ENCODE measurements at regions not wholly inside any gene's neighbourhood (a gene's known extent, or its start where the extent isn't known, plus 50 kb on each side); places are given as distances from the start of the nearest gene placed in this dataset.

GRCh38 chr5:16005225-16005624 is 174.4 kb downstream of the MARCHF11 start:
- Histone ChIP-seq H3K79me2 (ENCODE audit: control insufficient read depth, low read length) (no peaks in the 10 kb centered on the region), H3K27me3 (ENCODE audit: control insufficient read depth, low read length) (no peaks in the 10 kb centered on the region), H3K4me2 (ENCODE audit: low read length) (no peak overlapping the region), H3K4me1 (ENCODE audit: control insufficient read depth, low read length) (peaks cover 5% of the 10 kb centered on the region; the same call in 1 of the 2 replicates), H3K36me3 (ENCODE audit: control insufficient read depth, low read length) (no peaks in the 10 kb centered on the region), H3K4me3 (ENCODE audit: low read length) (no peak overlapping the region), H3F3A (ENCODE audit: control insufficient read depth, insufficient read depth) (no peaks in the 10 kb centered on the region), H3K9me3 (ENCODE audit: control insufficient read depth, insufficient read depth, low read length) (peaks cover 7% of the 10 kb centered on the region), H3K9me2 (replicated peaks; ENCODE audit: control insufficient read depth, low read length) (no peaks in the 10 kb centered on the region), H3K27ac (ENCODE audit: low read depth, low read length) (no peak overlapping the region), H4K20me1 (ENCODE audit: control insufficient read depth, insufficient read depth, low read depth, low read length) (no peaks in the 10 kb centered on the region)
- no peak for TF ChIP-seq EZH2phosphoT487 (IDR thresholded peaks at IDR 0.05; ENCODE audit: borderline replicate concordance, low read length)
- no peak for TF ChIP-seq CTCF (IDR thresholded peaks at IDR 0.05; ENCODE audit: low read depth, low read length, poor library complexity, severe bottlenecking)

- Histone ChIP-seq H3K79me2 (ENCODE audit: control insufficient read depth, low read length) (no peaks in the 10 kb centered on the region), H3K4me2 (ENCODE audit: low read length) (no peak overlapping the region), H3K36me3 (ENCODE audit: control insufficient read depth, low read length) (no peaks in the 10 kb centered on the region), H3F3A (ENCODE audit: control insufficient read depth, insufficient read depth) (no peaks in the 10 kb centered on the region), H3K27ac (ENCODE audit: low read depth, low read length) (no peak overlapping the region), H3K9me2 (replicated peaks; ENCODE audit: control insufficient read depth, low read length) (no peaks in the 10 kb centered on the region), H3K27me3 (ENCODE audit: control insufficient read depth, low read length) (no peaks in the 10 kb centered on the region), H4K20me1 (ENCODE audit: control insufficient read depth, insufficient read depth, low read depth, low read length) (no peaks in the 10 kb centered on the region), H3K4me1 (ENCODE audit: control insufficient read depth, low read length) (peaks cover under 1% of the 10 kb centered on the region; the same call in 1 of the 2 replicates), H3K9me3 (ENCODE audit: control insufficient read depth, insufficient read depth, low read length) (no peaks in the 10 kb centered on the region), H3K4me3 (ENCODE audit: low read length) (no peak overlapping the region)
- no peak for TF ChIP-seq CTCF (IDR thresholded peaks at IDR 0.05; ENCODE audit: low read depth, low read length, poor library complexity, severe bottlenecking)
- TF ChIP-seq EZH2phosphoT487 (IDR thresholded peaks at IDR 0.05; ENCODE audit: borderline replicate concordance, low read length) = no peak
Measured at GRCh38 chr5:16000056-16000455, 179.5 kb downstream of the MARCHF11 start.

GRCh38 chr5:15995341-15996052 is 184.1 kb downstream of the MARCHF11 start:
- Histone ChIP-seq H3K4me1 (ENCODE audit: control insufficient read depth, low read length) (no peaks in the 10 kb centered on the region), H3K9me2 (replicated peaks; ENCODE audit: control insufficient read depth, low read length) (no peaks in the 10 kb centered on the region), H3K27me3 (ENCODE audit: control insufficient read depth, low read length) (no peaks in the 10 kb centered on the region), H3K36me3 (ENCODE audit: control insufficient read depth, low read length) (no peaks in the 10 kb centered on the region), H4K20me1 (ENCODE audit: control insufficient read depth, insufficient read depth, low read depth, low read length) (no peaks in the 10 kb centered on the region), H3F3A (ENCODE audit: control insufficient read depth, insufficient read depth) (no peaks in the 10 kb centered on the region), H3K4me2 (ENCODE audit: low read length) (no peak overlapping the region), H3K4me3 (ENCODE audit: low read length) (no peak overlapping the region), H3K9me3 (ENCODE audit: control insufficient read depth, insufficient read depth, low read length) (no peaks in the 10 kb centered on the region), H3K79me2 (ENCODE audit: control insufficient read depth, low read length) (no peaks in the 10 kb centered on the region), H3K27ac (ENCODE audit: low read depth, low read length) (no peak overlapping the region)
- peak; percentile 44 for TF ChIP-seq CTCF (IDR thresholded peaks at IDR 0.05; ENCODE audit: low read depth, low read length, poor library complexity, severe bottlenecking)
- no peak for TF ChIP-seq EZH2phosphoT487 (IDR thresholded peaks at IDR 0.05; ENCODE audit: borderline replicate concordance, low read length)

Data from DOHH2 (cell line).